ENCODE measurements at regions not wholly inside any gene's neighbourhood (a gene's known extent, or its start where the extent isn't known, plus 50 kb on each side); places are given as distances from the start of the nearest gene placed in this dataset.
A peak's percentile ranks its signal among the peaks of the same experiment; 100 is the strongest.

GRCh38 chr14:86712727-86713126, 1182.8 kb downstream of the FLRT2 start:
- DNase-seq (ENCODE audit: low spot score), result no peak

- DNase-seq (ENCODE audit: low spot score), result no peak
These were observed 1182.2 kb downstream of the FLRT2 start for GRCh38 chr14:86712176-86712575.

GRCh38 chr14:86708846-86709339, 1178.9 kb downstream of the FLRT2 start:
- no peak for DNase-seq (ENCODE audit: low spot score)

- DNase-seq (ENCODE audit: low spot score), result no peak
These were observed 1177.1 kb downstream of the FLRT2 start for GRCh38 chr14:86707071-86707470.

- DNase-seq (ENCODE audit: low spot score), result no peak
These were observed 1153.6 kb downstream of the FLRT2 start for GRCh38 chr14:86683561-86683960.

- no peak for DNase-seq (ENCODE audit: low spot score)
These were observed 1145.1 kb downstream of the FLRT2 start for GRCh38 chr14:86675059-86675458.

GRCh38 chr14:86673523-86673969, 1143.6 kb downstream of the FLRT2 start:
- DNase-seq (ENCODE audit: low spot score), result no peak

GRCh38 chr14:86672080-86672479, 1142.1 kb downstream of the FLRT2 start:
- DNase-seq (ENCODE audit: low spot score), result no peak

- DNase-seq (ENCODE audit: low spot score), result no peak
These were observed 1136.0 kb downstream of the FLRT2 start for GRCh38 chr14:86665975-86666374.

- no peak for DNase-seq (ENCODE audit: low spot score)
These were observed 1132.4 kb downstream of the FLRT2 start for GRCh38 chr14:86662334-86662733.

- peak; percentile 26 for DNase-seq (ENCODE audit: low spot score)
These were observed 1124.7 kb downstream of the FLRT2 start for GRCh38 chr14:86654558-86655184.

GRCh38 chr14:86652526-86652925, 1122.6 kb downstream of the FLRT2 start:
- no peak for DNase-seq (ENCODE audit: low spot score)

- DNase-seq (ENCODE audit: low spot score), result no peak
These were observed 1117.0 kb downstream of the FLRT2 start for GRCh38 chr14:86646696-86647690.

- DNase-seq (ENCODE audit: low spot score), result no peak
These were observed 1116.2 kb downstream of the FLRT2 start for GRCh38 chr14:86646125-86646524.

- DNase-seq (ENCODE audit: low spot score), result no peak
These were observed 1111.4 kb downstream of the FLRT2 start for GRCh38 chr14:86641310-86641709.

- DNase-seq (ENCODE audit: low spot score), result no peak
These were observed 1110.3 kb downstream of the FLRT2 start for GRCh38 chr14:86640288-86640687.

GRCh38 chr14:86639666-86640065, 1109.7 kb downstream of the FLRT2 start:
- DNase-seq (ENCODE audit: low spot score), result no peak

- DNase-seq (ENCODE audit: low spot score), result no peak
These were observed 1109.2 kb downstream of the FLRT2 start for GRCh38 chr14:86639146-86639545.

- DNase-seq (ENCODE audit: low spot score), result no peak
These were observed 1097.1 kb downstream of the FLRT2 start for GRCh38 chr14:86627080-86627479.

- no peak for DNase-seq (ENCODE audit: low spot score)
These were observed 1096.6 kb downstream of the FLRT2 start for GRCh38 chr14:86626530-86626929.

GRCh38 chr14:86625637-86626036, 1095.7 kb downstream of the FLRT2 start:
- no peak for DNase-seq (ENCODE audit: low spot score)

- DNase-seq (ENCODE audit: low spot score), result no peak
These were observed 1089.8 kb downstream of the FLRT2 start for GRCh38 chr14:86619726-86620125.

GRCh38 chr14:86613786-86614185, 1083.8 kb downstream of the FLRT2 start:
- DNase-seq (ENCODE audit: low spot score), result no peak
